ENCODE measurements at regions not wholly inside any gene's neighbourhood (a gene's known extent, or its start where the extent isn't known, plus 50 kb on each side); places are given as distances from the start of the nearest gene placed in this dataset.
"Not testable (repeated sequence)": the region's sequence is repeated elsewhere in the genome, so short reads cannot be mapped to it uniquely, and the experiment has no call there.

- ATAC-seq, result no peak
- H3K36me3 Mint-ChIP-seq, result no peaks in the 10 kb centered on the region
- H3K27ac Mint-ChIP-seq, result no peak overlapping the region
- no peak for DNase-seq (ENCODE audit: low spot score in 2 of 2)
- H3K9me3 Mint-ChIP-seq, result no peaks in the 10 kb centered on the region
Measured at GRCh38 chr3:144583871-144584270, 612.2 kb downstream of the DIPK2A start.

GRCh38 chr3:144585408-144585807 lies 613.8 kb downstream of the DIPK2A start:
- DNase-seq (ENCODE audit: low spot score in 2 of 2) (no peak), ATAC-seq (no peak)
- Mint-ChIP-seq H3K27ac (no peak overlapping the region), H3K9me3 (no peaks in the 10 kb centered on the region), H3K36me3 (no peaks in the 10 kb centered on the region)

- Mint-ChIP-seq H3K27ac (no peak overlapping the region), H3K36me3 (no peaks in the 10 kb centered on the region), H3K9me3 (no peaks in the 10 kb centered on the region)
- ATAC-seq, result no peak
- DNase-seq (ENCODE audit: low spot score in 2 of 2), result no peak
Measured at GRCh38 chr3:144585953-144586352, 614.3 kb downstream of the DIPK2A start.

GRCh38 chr3:144586382-144586781 lies 614.8 kb downstream of the DIPK2A start:
- H3K9me3 Mint-ChIP-seq, result no peaks in the 10 kb centered on the region
- no peak for DNase-seq (ENCODE audit: low spot score in 2 of 2)
- H3K36me3 Mint-ChIP-seq, result no peaks in the 10 kb centered on the region
- no peak for ATAC-seq
- H3K27ac Mint-ChIP-seq, result no peak overlapping the region

GRCh38 chr3:144590854-144591253 lies 619.2 kb downstream of the DIPK2A start:
- Mint-ChIP-seq H3K27ac (no peak overlapping the region), H3K9me3 (no peaks in the 10 kb centered on the region), H3K36me3 (no peaks in the 10 kb centered on the region)
- ATAC-seq, result no peak
- DNase-seq (ENCODE audit: low spot score in 2 of 2), result no peak

- H3K36me3 Mint-ChIP-seq, result no peaks in the 10 kb centered on the region
- no peak overlapping the region for H3K27ac Mint-ChIP-seq
- ATAC-seq (no peak), DNase-seq (ENCODE audit: low spot score in 2 of 2) (no peak)
- H3K9me3 Mint-ChIP-seq, result peaks cover 5 to 10% of the 10 kb centered on the region in 2 donors
Measured at GRCh38 chr3:144593881-144594280, 622.3 kb downstream of the DIPK2A start.

GRCh38 chr3:144620236-144620635 lies 648.6 kb downstream of the DIPK2A start:
- peaks cover 13 to 19% of the 10 kb centered on the region in 2 donors for H3K9me3 Mint-ChIP-seq
- ATAC-seq; DNase-seq (ENCODE audit: low spot score in 2 of 2); H3K27ac Mint-ChIP-seq: not testable (repeated sequence)
- peaks cover 0 to 15% of the 10 kb centered on the region in 2 donors for H3K36me3 Mint-ChIP-seq

GRCh38 chr3:144622845-144623244 lies 651.2 kb downstream of the DIPK2A start:
- H3K36me3 Mint-ChIP-seq, result peaks cover 0 to 9% of the 10 kb centered on the region in 2 donors
- H3K27ac Mint-ChIP-seq, result no peak overlapping the region
- ATAC-seq (no peak), DNase-seq (ENCODE audit: low spot score in 2 of 2) (no peak)
- H3K9me3 Mint-ChIP-seq, result peaks cover 13 to 15% of the 10 kb centered on the region in 2 donors

- DNase-seq (ENCODE audit: low spot score in 2 of 2) (no peak), ATAC-seq (no peak)
- H3K9me3 Mint-ChIP-seq, result peaks cover 0 to 9% of the 10 kb centered on the region in 2 donors
- peaks cover 0 to 1% of the 10 kb centered on the region in 2 donors for H3K36me3 Mint-ChIP-seq
- no peak overlapping the region for H3K27ac Mint-ChIP-seq
Measured at GRCh38 chr3:144624656-144625055, 653.0 kb downstream of the DIPK2A start.

- no peak for DNase-seq (ENCODE audit: low spot score in 2 of 2)
- ATAC-seq, result no peak
- Mint-ChIP-seq H3K36me3 (no peaks in the 10 kb centered on the region), H3K27ac (no peak overlapping the region), H3K9me3 (peaks cover 0 to 13% of the 10 kb centered on the region in 2 donors)
Measured at GRCh38 chr3:144626835-144627234, 655.2 kb downstream of the DIPK2A start.

- H3K27ac Mint-ChIP-seq, result no peak overlapping the region
- DNase-seq (ENCODE audit: low spot score in 2 of 2), result no peak
- H3K36me3 Mint-ChIP-seq, result no peaks in the 10 kb centered on the region
- ATAC-seq, result no peak
- H3K9me3 Mint-ChIP-seq, result peaks cover 7 to 17% of the 10 kb centered on the region in 2 donors
Measured at GRCh38 chr3:144629381-144629780, 657.8 kb downstream of the DIPK2A start.

GRCh38 chr3:144636833-144637232 lies 665.2 kb downstream of the DIPK2A start:
- Mint-ChIP-seq H3K9me3 (peaks cover 7 to 11% of the 10 kb centered on the region in 2 donors), H3K36me3 (no peaks in the 10 kb centered on the region), H3K27ac (no peak overlapping the region)
- no peak for DNase-seq (ENCODE audit: low spot score in 2 of 2)
- no peak for ATAC-seq

GRCh38 chr3:144638009-144638408 lies 666.4 kb downstream of the DIPK2A start:
- Mint-ChIP-seq H3K9me3 (peaks cover 3 to 5% of the 10 kb centered on the region in 2 donors), H3K36me3 (no peaks in the 10 kb centered on the region), H3K27ac (no peak overlapping the region)
- no peak for ATAC-seq
- DNase-seq (ENCODE audit: low spot score in 2 of 2), result no peak

GRCh38 chr3:144643771-144644198 lies 672.2 kb downstream of the DIPK2A start:
- DNase-seq (ENCODE audit: low spot score in 2 of 2) (no peak), ATAC-seq (no peak)
- Mint-ChIP-seq H3K9me3 (peaks cover 3 to 4% of the 10 kb centered on the region in 2 donors), H3K36me3 (no peaks in the 10 kb centered on the region), H3K27ac (no peak overlapping the region)

- no peak for ATAC-seq
- H3K9me3 Mint-ChIP-seq, result peaks cover 0 to 4% of the 10 kb centered on the region in 2 donors
- DNase-seq (ENCODE audit: low spot score in 2 of 2), result no peak
- H3K27ac Mint-ChIP-seq, result no peak overlapping the region
- H3K36me3 Mint-ChIP-seq, result no peaks in the 10 kb centered on the region
Measured at GRCh38 chr3:144645300-144645699, 673.7 kb downstream of the DIPK2A start.

GRCh38 chr3:144650380-144650779 lies 678.8 kb downstream of the DIPK2A start:
- no peak overlapping the region for H3K27ac Mint-ChIP-seq
- ATAC-seq (no peak), DNase-seq (ENCODE audit: low spot score in 2 of 2) (no peak)
- no peaks in the 10 kb centered on the region for H3K36me3 Mint-ChIP-seq
- H3K9me3 Mint-ChIP-seq, result peaks cover 0 to 4% of the 10 kb centered on the region in 2 donors

- DNase-seq (ENCODE audit: low spot score in 2 of 2), result no peak
- no peak for ATAC-seq
- no peaks in the 10 kb centered on the region for H3K36me3 Mint-ChIP-seq
- peaks cover 0 to 4% of the 10 kb centered on the region in 2 donors for H3K9me3 Mint-ChIP-seq
- H3K27ac Mint-ChIP-seq, result no peak overlapping the region
Measured at GRCh38 chr3:144652573-144652972, 681.0 kb downstream of the DIPK2A start.

- DNase-seq (ENCODE audit: low spot score in 2 of 2) (no peak), ATAC-seq (no peak)
- Mint-ChIP-seq H3K36me3 (no peaks in the 10 kb centered on the region), H3K27ac (no peak overlapping the region), H3K9me3 (no peaks in the 10 kb centered on the region)
Measured at GRCh38 chr3:144655423-144655822, 683.8 kb downstream of the DIPK2A start.

- no peak for ATAC-seq
- DNase-seq (ENCODE audit: low spot score in 2 of 2), result no peak
- Mint-ChIP-seq H3K36me3 (peaks cover 0 to 4% of the 10 kb centered on the region in 2 donors), H3K27ac (no peak overlapping the region), H3K9me3 (peaks cover 5 to 12% of the 10 kb centered on the region in 2 donors)
Measured at GRCh38 chr3:144660186-144660585, 688.6 kb downstream of the DIPK2A start.

All from activated naive CD4-positive, alpha-beta T cell treated with anti-CD3 and anti-CD28 coated beads, Interleukin-2, amount 50 U/mL, for 72 hours (primary cell).